ENCODE measurements at regions not wholly inside any gene's neighbourhood (a gene's known extent, or its start where the extent isn't known, plus 50 kb on each side); places are given as distances from the start of the nearest gene placed in this dataset.

DNA sequence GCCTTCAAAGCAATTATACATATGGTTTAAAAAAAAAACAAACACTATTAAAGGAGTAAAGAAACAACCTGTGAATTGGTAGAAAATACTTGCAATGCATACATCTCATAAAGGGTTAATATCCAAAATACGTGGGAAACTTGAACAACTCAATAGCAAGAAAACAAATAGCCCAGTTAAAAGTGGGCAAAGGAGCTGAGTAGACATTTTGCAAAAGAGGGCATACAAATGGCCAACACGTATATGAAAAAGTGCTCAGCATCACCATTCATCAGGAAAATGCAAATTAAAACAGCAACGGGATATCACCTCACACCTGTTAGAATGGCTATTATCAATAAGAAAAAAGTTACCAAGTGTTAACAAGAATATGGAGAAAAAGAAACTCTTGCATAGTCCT, 298.3 kb upstream of the RBMS1 start:
- TF ChIP-seq GATA2 (IDR thresholded peaks at IDR 0.05; ENCODE audit: low read depth, low read length) (no peak), GATA3 (IDR thresholded peaks at IDR 0.05; ENCODE audit: low read depth, low read length) (no peak)

- no peak for TF ChIP-seq GATA2 (IDR thresholded peaks at IDR 0.05; ENCODE audit: low read depth, low read length)
- TF ChIP-seq GATA3 (IDR thresholded peaks at IDR 0.05; ENCODE audit: low read depth, low read length) = no peak
These were observed 299.2 kb upstream of the RBMS1 start for GRCh38 chr2:160792837-160793236.

DNA sequence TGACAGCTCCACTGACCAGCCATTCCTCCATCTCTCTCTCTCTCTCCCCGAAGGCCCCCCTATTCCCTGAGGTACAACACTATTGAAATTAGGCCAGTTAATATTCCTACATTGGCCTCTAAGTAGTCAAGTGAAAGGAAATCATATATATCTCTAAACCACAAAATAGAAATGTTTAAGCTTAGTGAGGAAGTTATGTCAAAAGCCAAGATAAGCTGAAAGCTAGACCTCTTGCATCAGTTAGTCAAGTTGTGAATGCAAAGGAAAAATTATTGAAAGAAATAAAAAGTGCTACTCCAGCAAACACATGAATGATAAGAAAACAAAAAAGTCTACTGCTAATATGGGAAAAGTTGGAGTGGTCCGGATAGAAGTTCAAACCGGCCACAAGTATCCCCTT, 301.3 kb upstream of the RBMS1 start:
- no peak for TF ChIP-seq GATA3 (IDR thresholded peaks at IDR 0.05; ENCODE audit: low read depth, low read length)
- TF ChIP-seq GATA2 (IDR thresholded peaks at IDR 0.05; ENCODE audit: low read depth, low read length) = no peak

DNA sequence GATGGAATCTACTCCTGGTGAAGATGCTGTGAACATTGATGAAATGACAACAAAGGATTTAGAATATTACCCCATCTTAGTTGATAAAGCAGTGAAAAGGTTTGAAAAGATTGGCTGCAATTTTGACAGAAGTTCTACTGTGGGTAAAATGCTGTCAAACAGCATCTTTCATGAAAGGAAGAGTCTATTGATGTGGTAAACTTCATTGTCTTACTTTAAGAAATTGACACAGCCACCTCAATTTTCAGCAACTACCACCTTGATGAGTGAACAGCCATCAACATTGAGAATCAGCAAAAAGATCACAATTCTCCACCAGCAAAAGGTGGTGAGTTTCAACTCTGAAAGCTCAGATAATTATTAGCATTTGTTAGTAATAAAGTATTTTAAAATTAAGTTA, 310.3 kb upstream of the RBMS1 start:
- no peak for TF ChIP-seq GATA3 (IDR thresholded peaks at IDR 0.05; ENCODE audit: low read depth, low read length)
- TF ChIP-seq GATA2 (IDR thresholded peaks at IDR 0.05; ENCODE audit: low read depth, low read length) = no peak

- TF ChIP-seq GATA2 (IDR thresholded peaks at IDR 0.05; ENCODE audit: low read depth, low read length) (no peak), GATA3 (IDR thresholded peaks at IDR 0.05; ENCODE audit: low read depth, low read length) (no peak)
These were observed 316.8 kb upstream of the RBMS1 start for GRCh38 chr2:160810406-160810805.

GRCh38 chr2:160812830-160813505, 319.4 kb upstream of the RBMS1 start:
- TF ChIP-seq GATA2 (IDR thresholded peaks at IDR 0.05; ENCODE audit: low read depth, low read length) = no peak
- no peak for TF ChIP-seq GATA3 (IDR thresholded peaks at IDR 0.05; ENCODE audit: low read depth, low read length)

DNA sequence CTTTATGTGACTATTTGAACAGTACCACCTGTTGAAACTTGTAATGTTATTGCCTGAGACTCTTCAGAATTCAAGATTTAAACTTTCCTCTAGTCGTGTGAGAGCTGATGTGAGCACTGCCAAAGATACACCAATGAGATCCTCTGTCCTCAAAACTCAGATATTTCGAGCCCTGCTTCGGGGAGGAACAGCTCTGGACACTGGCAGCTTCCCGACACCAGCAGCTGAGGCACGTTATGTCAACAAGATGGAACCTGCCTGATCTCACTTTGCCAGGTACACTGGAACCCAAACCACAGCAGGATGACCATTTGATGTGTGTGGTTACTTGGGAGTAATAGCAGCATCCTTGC, 319.9 kb upstream of the RBMS1 start:
- TF ChIP-seq GATA2 (IDR thresholded peaks at IDR 0.05; ENCODE audit: low read depth, low read length) (no peak), GATA3 (IDR thresholded peaks at IDR 0.05; ENCODE audit: low read depth, low read length) (no peak)

GRCh38 chr2:160816916-160817499, 323.4 kb upstream of the RBMS1 start:
- TF ChIP-seq GATA3 (IDR thresholded peaks at IDR 0.05; ENCODE audit: low read depth, low read length) (no peak), GATA2 (IDR thresholded peaks at IDR 0.05; ENCODE audit: low read depth, low read length) (no peak)

- no peak for TF ChIP-seq GATA3 (IDR thresholded peaks at IDR 0.05; ENCODE audit: low read depth, low read length)
- no peak for TF ChIP-seq GATA2 (IDR thresholded peaks at IDR 0.05; ENCODE audit: low read depth, low read length)
These were observed 327.1 kb upstream of the RBMS1 start for GRCh38 chr2:160820691-160821090.

GRCh38 chr2:160822006-160822405, 328.4 kb upstream of the RBMS1 start:
- TF ChIP-seq GATA3 (IDR thresholded peaks at IDR 0.05; ENCODE audit: low read depth, low read length) (no peak), GATA2 (IDR thresholded peaks at IDR 0.05; ENCODE audit: low read depth, low read length) (no peak)

GRCh38 chr2:160825433-160825832, 331.8 kb upstream of the RBMS1 start:
- no peak for TF ChIP-seq GATA3 (IDR thresholded peaks at IDR 0.05; ENCODE audit: low read depth, low read length)
- TF ChIP-seq GATA2 (IDR thresholded peaks at IDR 0.05; ENCODE audit: low read depth, low read length) = no peak

GRCh38 chr2:160826496-160826895, 332.9 kb upstream of the RBMS1 start:
- TF ChIP-seq GATA2 (IDR thresholded peaks at IDR 0.05; ENCODE audit: low read depth, low read length) = no peak
- TF ChIP-seq GATA3 (IDR thresholded peaks at IDR 0.05; ENCODE audit: low read depth, low read length) = no peak

- no peak for TF ChIP-seq GATA3 (IDR thresholded peaks at IDR 0.05; ENCODE audit: low read depth, low read length)
- TF ChIP-seq GATA2 (IDR thresholded peaks at IDR 0.05; ENCODE audit: low read depth, low read length) = no peak
These were observed 332.2 kb upstream of the TANK start for GRCh38 chr2:160828076-160828475.

DNA sequence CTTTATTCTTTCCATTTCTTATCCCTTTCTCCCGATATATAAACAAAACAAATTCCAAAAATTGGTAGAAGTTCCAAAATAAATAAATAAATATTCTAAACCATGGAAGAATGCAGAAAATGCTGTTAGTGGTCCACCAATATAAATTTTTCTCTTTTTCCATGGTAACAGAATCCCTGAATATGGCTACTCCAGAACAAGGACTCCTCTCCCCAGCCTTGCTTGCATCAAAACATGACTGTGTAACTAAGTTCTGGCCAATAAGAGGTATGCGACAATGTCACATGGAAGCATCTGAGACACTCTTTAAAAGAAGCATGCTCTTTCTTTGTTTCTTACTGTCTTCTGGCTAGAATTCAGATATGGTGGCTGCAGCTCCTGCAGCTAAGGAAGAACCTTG, 325.1 kb upstream of the TANK start:
- TF ChIP-seq GATA3 (IDR thresholded peaks at IDR 0.05; ENCODE audit: low read depth, low read length) (no peak), GATA2 (IDR thresholded peaks at IDR 0.05; ENCODE audit: low read depth, low read length) (no peak)

DNA sequence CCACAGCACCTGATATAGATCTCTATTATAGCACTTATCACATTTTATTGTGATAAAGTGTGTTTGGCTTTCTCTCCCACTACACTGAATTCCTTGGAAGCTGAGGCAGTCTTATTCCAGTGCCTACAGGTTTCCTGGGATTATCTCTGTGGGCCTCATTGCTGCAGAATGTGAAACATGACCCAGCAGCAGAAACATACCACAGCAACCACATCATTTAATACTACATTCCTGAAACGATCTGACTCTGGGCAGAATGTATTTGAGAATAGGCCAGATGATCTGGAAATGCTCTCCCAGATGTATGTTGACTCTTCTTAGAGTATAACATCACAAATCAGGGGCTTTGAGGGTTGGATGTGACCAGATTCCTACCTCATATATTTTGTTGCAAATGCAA, 323.5 kb upstream of the TANK start:
- TF ChIP-seq GATA3 (IDR thresholded peaks at IDR 0.05; ENCODE audit: low read depth, low read length) (no peak), GATA2 (IDR thresholded peaks at IDR 0.05; ENCODE audit: low read depth, low read length) (no peak)
